ENCODE measurements at regions not wholly inside any gene's neighbourhood (a gene's known extent, or its start where the extent isn't known, plus 50 kb on each side); places are given as distances from the start of the nearest gene placed in this dataset.

DNA sequence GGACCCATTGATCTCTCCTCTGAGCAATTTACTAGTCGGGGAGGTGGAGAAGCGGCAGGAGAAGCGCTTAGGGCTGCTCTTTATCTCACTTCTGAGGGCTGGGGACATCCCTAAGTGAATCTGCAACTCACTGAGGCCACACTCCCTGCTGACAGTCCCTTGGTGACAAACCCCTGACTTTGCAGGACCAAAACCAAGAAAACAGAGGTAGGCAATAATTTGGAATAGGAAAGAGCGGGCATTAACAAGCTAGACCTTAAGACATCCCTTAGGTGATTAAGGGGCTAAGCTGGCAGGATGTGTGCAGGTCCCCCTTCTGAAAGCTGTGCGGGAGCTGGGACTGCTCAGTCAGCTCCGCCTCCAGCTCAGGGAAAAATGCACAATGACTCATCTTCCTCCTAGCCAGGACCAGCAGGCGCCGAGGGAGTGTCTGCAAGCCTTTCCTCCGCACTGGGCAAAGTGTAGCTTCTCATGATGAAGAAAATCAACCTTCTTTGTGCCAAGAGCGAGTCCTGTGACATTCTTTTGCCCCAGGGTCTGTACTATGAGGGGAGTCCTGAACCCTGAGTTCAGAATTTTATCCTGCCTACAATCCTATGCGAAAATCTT lies 63.3 kb downstream of the BOD1L2 start:
- POLR2A ChIA-PET: interaction anchor here (0.6 kb wide), 1 partner anchor 225 kb away, joined by 5 read pairs; the partner anchor contains the start of gene ONECUT2
- CTCF ChIA-PET: interaction anchor here (0.9 kb wide), 1 partner anchor 8 kb away, joined by 4 read pairs; no protein-coding TSS in a partner anchor
- TF ChIP-seq ZBTB48 (tag by site-specific recombination; IDR thresholded peaks at IDR 0.05): peak; percentile 78
- TF ChIP-seq ZNF335 (tag by site-specific recombination; conservative IDR thresholded peaks at IDR 0.05): peak; percentile 37; the same call in 1 of the 2 replicates
- 0 out of 2 replicates have a peak, but pooled peaks have one; percentile 11 for TF ChIP-seq ZNF600 (tag by site-specific recombination; IDR thresholded peaks at IDR 0.05)
- TF ChIP-seq, protein P1, sequence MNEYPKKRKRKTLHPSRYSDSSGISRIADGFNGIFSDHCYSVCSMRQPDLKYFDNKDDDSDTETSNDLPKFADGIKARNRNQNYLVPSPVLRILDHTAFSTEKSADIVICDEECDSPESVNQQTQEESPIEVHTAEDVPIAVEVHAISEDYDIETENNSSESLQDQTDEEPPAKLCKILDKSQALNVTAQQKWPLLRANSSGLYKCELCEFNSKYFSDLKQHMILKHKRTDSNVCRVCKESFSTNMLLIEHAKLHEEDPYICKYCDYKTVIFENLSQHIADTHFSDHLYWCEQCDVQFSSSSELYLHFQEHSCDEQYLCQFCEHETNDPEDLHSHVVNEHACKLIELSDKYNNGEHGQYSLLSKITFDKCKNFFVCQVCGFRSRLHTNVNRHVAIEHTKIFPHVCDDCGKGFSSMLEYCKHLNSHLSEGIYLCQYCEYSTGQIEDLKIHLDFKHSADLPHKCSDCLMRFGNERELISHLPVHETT (tag by site-specific recombination; IDR thresholded peaks at IDR 0.05): no peak
- TF ChIP-seq, protein P2, sequence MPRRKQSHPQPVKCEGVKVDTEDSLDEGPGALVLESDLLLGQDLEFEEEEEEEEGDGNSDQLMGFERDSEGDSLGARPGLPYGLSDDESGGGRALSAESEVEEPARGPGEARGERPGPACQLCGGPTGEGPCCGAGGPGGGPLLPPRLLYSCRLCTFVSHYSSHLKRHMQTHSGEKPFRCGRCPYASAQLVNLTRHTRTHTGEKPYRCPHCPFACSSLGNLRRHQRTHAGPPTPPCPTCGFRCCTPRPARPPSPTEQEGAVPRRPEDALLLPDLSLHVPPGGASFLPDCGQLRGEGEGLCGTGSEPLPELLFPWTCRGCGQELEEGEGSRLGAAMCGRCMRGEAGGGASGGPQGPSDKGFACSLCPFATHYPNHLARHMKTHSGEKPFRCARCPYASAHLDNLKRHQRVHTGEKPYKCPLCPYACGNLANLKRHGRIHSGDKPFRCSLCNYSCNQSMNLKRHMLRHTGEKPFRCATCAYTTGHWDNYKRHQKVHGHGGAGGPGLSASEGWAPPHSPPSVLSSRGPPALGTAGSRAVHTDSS (tag by site-specific recombination; IDR thresholded peaks at IDR 0.05): 0 out of 2 replicates have a peak, but pooled peaks have one; percentile 12
- TF ChIP-seq ZNF239 (tag by site-specific recombination; IDR thresholded peaks at IDR 0.05): no peak

DNA sequence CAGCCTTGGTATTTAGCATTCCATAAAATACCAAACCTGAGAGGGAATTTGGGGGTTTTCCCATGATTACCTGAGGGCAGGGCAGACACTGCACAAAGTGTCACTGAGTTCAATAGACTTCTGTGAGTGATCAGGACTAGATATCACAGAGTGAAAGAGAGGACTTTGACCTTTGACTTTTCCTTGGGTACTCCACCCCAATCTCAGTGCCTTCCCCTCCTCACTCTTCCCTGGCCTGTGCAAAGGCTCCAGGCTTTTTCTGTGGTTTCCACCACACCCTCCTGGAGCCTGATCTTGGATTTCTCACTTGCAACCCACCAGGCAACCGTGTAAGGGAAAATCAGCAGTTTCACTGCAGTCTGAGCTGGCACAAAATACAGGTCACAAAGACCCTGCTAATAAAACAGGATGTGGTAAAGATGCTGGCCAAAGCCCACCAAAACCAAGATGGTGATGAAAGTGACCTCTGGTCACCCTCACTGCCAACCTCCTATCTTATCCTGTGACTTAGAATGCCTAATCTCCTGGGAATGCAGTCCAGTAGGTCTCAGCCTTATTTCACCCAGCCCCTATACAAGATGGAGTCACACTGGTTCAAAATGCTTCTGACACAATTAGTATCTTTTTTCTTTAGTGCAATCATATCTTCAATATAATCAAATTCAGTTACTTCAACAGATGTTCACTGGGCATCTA lies 64.0 kb downstream of the BOD1L2 start:
- no peak for TF ChIP-seq ZNF701 (tag by site-specific recombination; IDR thresholded peaks at IDR 0.05)
- TF ChIP-seq ZNF626 (tag by site-specific recombination; IDR thresholded peaks at IDR 0.05): no peak
- no peak for TF ChIP-seq ZNF121 (tag by site-specific recombination; IDR thresholded peaks at IDR 0.05)
- no peak for TF ChIP-seq ZNF140 (tag by site-specific recombination; IDR thresholded peaks at IDR 0.05)
- TF ChIP-seq ZNF350 (tag by site-specific recombination; IDR thresholded peaks at IDR 0.05): no peak
- TF ChIP-seq ZNF596 (tag by site-specific recombination; IDR thresholded peaks at IDR 0.05): no peak
- no peak for TF ChIP-seq ZNF777 (tag by site-specific recombination; IDR thresholded peaks at IDR 0.05; ENCODE audit: borderline replicate concordance)
- TF ChIP-seq ZNF548 (tag by site-specific recombination; IDR thresholded peaks at IDR 0.05): no peak
- no peak for TF ChIP-seq ZNF747 (tag by site-specific recombination; IDR thresholded peaks at IDR 0.05)
- no peak for TF ChIP-seq ZNF23 (tag by site-specific recombination; IDR thresholded peaks at IDR 0.05; ENCODE audit: borderline replicate concordance)
- TF ChIP-seq ZNF549 (tag by site-specific recombination; IDR thresholded peaks at IDR 0.05): no peak
- CTCF ChIA-PET: interaction anchor here (0.5 to 0.9 kb wide), 2 partner anchors 8 to 165 kb away, joined by 4 to 6 read pairs; no protein-coding TSS in a partner anchor
- POLR2A ChIA-PET: no interaction called here
- H3K27ac ChIP-seq (ENCODE audit: extremely low read depth, low read depth, low read length): no peak overlapping the region
- no peak overlapping the region for H3K4me3 ChIP-seq (ENCODE audit: low read depth, low read length)
- H3K9me3 ChIP-seq (ENCODE audit: control insufficient read depth, insufficient read depth, low read depth, low read length): no peaks in the 10 kb centered on the region
- no peaks in the 10 kb centered on the region for H3K36me3 ChIP-seq (ENCODE audit: control insufficient read depth in 2 of 2, insufficient read depth in 1 of 2, low read length in 2 of 2)
- no peaks in the 10 kb centered on the region for H3K4me1 ChIP-seq (ENCODE audit: control insufficient read depth, insufficient read depth, low read length)

More for the DNA sequence above, 63.3 kb downstream of the BOD1L2 start:
- no peaks in the 10 kb centered on the region for H3K9me3 ChIP-seq (ENCODE audit: control insufficient read depth, insufficient read depth, low read depth, low read length)
- H3K36me3 ChIP-seq (ENCODE audit: control insufficient read depth in 2 of 2, insufficient read depth in 1 of 2, low read length in 2 of 2): no peaks in the 10 kb centered on the region
- no peak overlapping the region for H3K4me3 ChIP-seq (ENCODE audit: low read depth, low read length)
- H3K4me1 ChIP-seq (ENCODE audit: control insufficient read depth, insufficient read depth, low read length): no peaks in the 10 kb centered on the region
- H3K27ac ChIP-seq (ENCODE audit: extremely low read depth, low read depth, low read length): no peak overlapping the region

DNA sequence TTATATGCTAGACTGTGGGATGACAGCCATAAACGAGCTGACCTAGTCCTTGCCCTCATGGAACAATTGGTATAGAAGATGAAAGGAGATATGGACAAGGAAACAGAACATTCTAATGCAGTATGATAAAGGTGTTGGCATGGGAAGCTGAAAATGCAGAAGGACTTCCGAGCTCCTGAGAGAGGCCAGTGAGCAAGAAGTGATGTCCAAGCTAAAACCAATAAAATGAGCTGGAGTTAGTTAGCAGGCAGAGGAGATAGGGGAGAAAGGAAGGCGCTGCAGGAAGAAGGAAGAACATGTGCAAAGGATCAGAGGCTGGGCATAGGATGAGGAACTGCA lies 64.5 kb downstream of the BOD1L2 start:
- ChIA-PET POLR2A (no interaction called here), CTCF (interaction anchor here (0.5 to 0.6 kb wide), 2 partner anchors 166 to 1642 kb away, joined by 3 to 6 read pairs; no protein-coding TSS in a partner anchor)
- no peak overlapping the region for H3K4me3 ChIP-seq (ENCODE audit: low read depth, low read length)
- H3K27ac ChIP-seq (ENCODE audit: extremely low read depth, low read depth, low read length): no peak overlapping the region
- H3K36me3 ChIP-seq (ENCODE audit: control insufficient read depth in 2 of 2, insufficient read depth in 1 of 2, low read length in 2 of 2): no peaks in the 10 kb centered on the region
- H3K4me1 ChIP-seq (ENCODE audit: control insufficient read depth, insufficient read depth, low read length): no peaks in the 10 kb centered on the region
- H3K9me3 ChIP-seq (ENCODE audit: control insufficient read depth, insufficient read depth, low read depth, low read length): no peaks in the 10 kb centered on the region
- no peak for TF ChIP-seq ZBTB20 (tag by site-specific recombination; IDR thresholded peaks at IDR 0.05)
- TF ChIP-seq ZFHX2 (tag by site-specific recombination; conservative IDR thresholded peaks at IDR 0.05): no peak
- TF ChIP-seq ZNF211 (tag by site-specific recombination; IDR thresholded peaks at IDR 0.05; ENCODE audit: low read depth): no peak
- no peak for TF ChIP-seq ZNF24 (tag by site-specific recombination; IDR thresholded peaks at IDR 0.05)
- TF ChIP-seq ZNF624 (tag by site-specific recombination; IDR thresholded peaks at IDR 0.05): no peak
- TF ChIP-seq ZNF837 (tag by site-specific recombination; IDR thresholded peaks at IDR 0.05): no peak
- TF ChIP-seq ZNF654 (tag by site-specific recombination; IDR thresholded peaks at IDR 0.05; ENCODE audit: low read depth): no peak
- TF ChIP-seq ZNF561 (tag by site-specific recombination; IDR thresholded peaks at IDR 0.05; ENCODE audit: borderline replicate concordance): no peak
- TF ChIP-seq ZFP37 (tag by site-specific recombination; IDR thresholded peaks at IDR 0.05): no peak
- no peak for TF ChIP-seq KLF10 (tag by site-specific recombination; IDR thresholded peaks at IDR 0.05)
- no peak for TF ChIP-seq ZNF404 (tag by site-specific recombination; IDR thresholded peaks at IDR 0.05)
